SK-N-SH treated with all-trans-retinoic acid at 6 μM for 48 hours (cell line): ENCODE measurements at regions not wholly inside any gene's neighbourhood (a gene's known extent, or its start where the extent isn't known, plus 50 kb on each side); places are given as distances from the start of the nearest gene placed in this dataset.

ENCODE experiments used
- ATAC-seq: fragments of 200-7000 bp; cut with Tn5 transposase; 3 replicates; pipeline ENCODE4 v1.9.1; 2020; ENCODE audit warnings: mild to moderate bottlenecking, moderate library complexity
- ARNTL ChIP-seq: fragments of 450-650 bp; formaldehyde crosslinking; IDR thresholded peaks from 2 replicates; pipeline ENCODE4 v1.5.0; 2020; ENCODE audit warnings: low read depth, mild to moderate bottlenecking, moderate library complexity, borderline replicate concordance
- BACH2 ChIP-seq: fragments of 250-450 bp; sonication (Bioruptor Pico); IDR thresholded peaks from 2 replicates; pipeline ENCODE4 v1.9.0; 2021; ENCODE audit warnings: mild to moderate bottlenecking, borderline replicate concordance
- CSDC2 ChIP-seq: fragments of 250-450 bp; sonication (Bioruptor Pico); IDR thresholded peaks from 2 replicates; pipeline ENCODE4 v1.5.0; 2020; ENCODE audit warnings: mild to moderate bottlenecking, moderate library complexity
- CSRNP3 ChIP-seq: fragments of 250-450 bp; sonication (Bioruptor Pico); IDR thresholded peaks from 2 replicates; pipeline ENCODE4 v1.5.1; 2021; ENCODE audit warnings: mild to moderate bottlenecking, moderate library complexity
- ESRRG ChIP-seq: fragments of 250-450 bp; sonication (Bioruptor Pico); IDR thresholded peaks from 2 replicates; pipeline ENCODE4 v1.6.1; 2021; ENCODE audit warnings: mild to moderate bottlenecking
- GLIS3 ChIP-seq: fragments of 250-450 bp; sonication (Bioruptor Pico); IDR thresholded peaks from 2 replicates; pipeline ENCODE4 v1.5.0; 2020; ENCODE audit warnings: mild to moderate bottlenecking, moderate library complexity
- ISL1 ChIP-seq: fragments of 250-450 bp; sonication (Bioruptor Pico); IDR thresholded peaks from 2 replicates; pipeline ENCODE4 v2.1.2; 2022; ENCODE audit warnings: mild to moderate bottlenecking, moderate library complexity
- OSR1 ChIP-seq: fragments of 250-450 bp; sonication (Bioruptor Pico); IDR thresholded peaks from 2 replicates; pipeline ENCODE4 v1.8.0; 2022; ENCODE audit warnings: moderate library complexity, mild to moderate bottlenecking, inconsistent platforms
- POU6F1 ChIP-seq: fragments of 250-450 bp; sonication (Bioruptor Pico); IDR thresholded peaks from 2 replicates; pipeline ENCODE4 v1.8.0; 2021; ENCODE audit warnings: low read depth, mild to moderate bottlenecking, moderate library complexity, borderline replicate concordance
- PPARA ChIP-seq: fragments of 250-450 bp; sonication (Bioruptor Pico); IDR thresholded peaks from 2 replicates; pipeline ENCODE4 v1.5.0; 2020; ENCODE audit warnings: mild to moderate bottlenecking, borderline replicate concordance
- RARB ChIP-seq: fragments of 250-450 bp; sonication (Bioruptor Pico); IDR thresholded peaks from 2 replicates; pipeline ENCODE4 v1.8.0; 2021; ENCODE audit warnings: mild to moderate bottlenecking, moderate library complexity
- SNAI2 ChIP-seq: fragments of 250-450 bp; sonication (Bioruptor Pico); IDR thresholded peaks from 2 replicates; pipeline ENCODE4 v1.5.0; 2020; ENCODE audit warnings: mild to moderate bottlenecking, moderate library complexity
- TOX ChIP-seq: fragments of 250-450 bp; sonication (Bioruptor Pico); IDR thresholded peaks from 2 replicates; pipeline ENCODE4 v1.8.0; 2021; ENCODE audit warnings: mild to moderate bottlenecking, moderate library complexity, borderline replicate concordance
- ZC3H10 ChIP-seq: fragments of 250-450 bp; sonication (Bioruptor Pico); IDR thresholded peaks from 2 replicates; pipeline ENCODE4 v1.5.1; 2021; ENCODE audit warnings: mild to moderate bottlenecking, moderate library complexity
- ZFP30 ChIP-seq: fragments of 450-650 bp; formaldehyde crosslinking; IDR thresholded peaks from 2 replicates; pipeline ENCODE4 v1.5.0; 2022; ENCODE audit warnings: mild to moderate bottlenecking, moderate library complexity
- ZNF565 ChIP-seq: fragments of 450-650 bp; formaldehyde crosslinking; conservative IDR thresholded peaks from 2 replicates; pipeline ENCODE4 v1.5.0; 2020; ENCODE audit warnings: low read depth, mild to moderate bottlenecking, moderate library complexity
- TF ChIP-seq, protein P1 (sequence below): fragments of 250-450 bp; sonication (Bioruptor Pico); IDR thresholded peaks from 2 replicates; pipeline ENCODE4 v1.8.0; 2020; ENCODE audit warnings: mild to moderate bottlenecking, moderate library complexity, borderline replicate concordance
- TF ChIP-seq, protein P2 (sequence below): fragments of 250-450 bp; sonication (Bioruptor Pico); IDR thresholded peaks from 2 replicates; pipeline ENCODE4 v1.5.1; 2020; ENCODE audit warnings: low read depth, mild to moderate bottlenecking, moderate library complexity

DNA sequence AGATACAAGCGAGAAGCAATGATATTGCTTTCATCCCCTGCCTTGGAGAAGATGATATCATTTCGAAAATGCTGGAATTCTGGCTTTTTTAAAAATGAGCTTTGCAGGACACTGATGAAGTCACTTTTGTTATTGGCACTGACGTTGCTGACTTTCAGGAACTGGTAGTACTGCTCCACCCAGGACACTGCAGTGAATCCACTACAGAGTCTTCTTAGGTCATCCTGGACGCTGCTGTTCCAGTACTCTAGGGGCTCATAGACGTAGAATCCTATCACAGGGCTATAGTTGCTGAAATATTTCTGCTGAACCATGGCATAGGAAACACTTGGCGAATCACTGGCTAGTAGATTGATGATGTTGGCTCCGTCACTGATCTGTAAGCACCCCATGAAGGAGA lies 97.2 kb downstream of the OPN5 start:
- TF ChIP-seq, protein P1, sequence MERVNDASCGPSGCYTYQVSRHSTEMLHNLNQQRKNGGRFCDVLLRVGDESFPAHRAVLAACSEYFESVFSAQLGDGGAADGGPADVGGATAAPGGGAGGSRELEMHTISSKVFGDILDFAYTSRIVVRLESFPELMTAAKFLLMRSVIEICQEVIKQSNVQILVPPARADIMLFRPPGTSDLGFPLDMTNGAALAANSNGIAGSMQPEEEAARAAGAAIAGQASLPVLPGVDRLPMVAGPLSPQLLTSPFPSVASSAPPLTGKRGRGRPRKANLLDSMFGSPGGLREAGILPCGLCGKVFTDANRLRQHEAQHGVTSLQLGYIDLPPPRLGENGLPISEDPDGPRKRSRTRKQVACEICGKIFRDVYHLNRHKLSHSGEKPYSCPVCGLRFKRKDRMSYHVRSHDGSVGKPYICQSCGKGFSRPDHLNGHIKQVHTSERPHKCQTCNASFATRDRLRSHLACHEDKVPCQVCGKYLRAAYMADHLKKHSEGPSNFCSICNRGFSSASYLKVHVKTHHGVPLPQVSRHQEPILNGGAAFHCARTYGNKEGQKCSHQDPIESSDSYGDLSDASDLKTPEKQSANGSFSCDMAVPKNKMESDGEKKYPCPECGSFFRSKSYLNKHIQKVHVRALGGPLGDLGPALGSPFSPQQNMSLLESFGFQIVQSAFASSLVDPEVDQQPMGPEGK (CRISPR knock-in tag), result no peak
- TF ChIP-seq ISL1 (CRISPR knock-in tag) (no peak), TOX (CRISPR knock-in tag) (no peak), CSRNP3 (CRISPR knock-in tag) (no peak), ZFP30 (no peak), POU6F1 (CRISPR knock-in tag) (no peak), RARB (no peak), BACH2 (CRISPR knock-in tag) (no peak), ARNTL (CRISPR knock-in tag) (no peak), ZNF565 (CRISPR knock-in tag) (no peak), GLIS3 (CRISPR knock-in tag) (no peak), ZC3H10 (CRISPR knock-in tag) (no peak), PPARA (CRISPR knock-in tag) (no peak), SNAI2 (CRISPR knock-in tag) (no peak), ESRRG (CRISPR knock-in tag) (no peak), CSDC2 (CRISPR knock-in tag) (no peak), OSR1 (CRISPR knock-in tag) (no peak)
- TF ChIP-seq, protein P2, sequence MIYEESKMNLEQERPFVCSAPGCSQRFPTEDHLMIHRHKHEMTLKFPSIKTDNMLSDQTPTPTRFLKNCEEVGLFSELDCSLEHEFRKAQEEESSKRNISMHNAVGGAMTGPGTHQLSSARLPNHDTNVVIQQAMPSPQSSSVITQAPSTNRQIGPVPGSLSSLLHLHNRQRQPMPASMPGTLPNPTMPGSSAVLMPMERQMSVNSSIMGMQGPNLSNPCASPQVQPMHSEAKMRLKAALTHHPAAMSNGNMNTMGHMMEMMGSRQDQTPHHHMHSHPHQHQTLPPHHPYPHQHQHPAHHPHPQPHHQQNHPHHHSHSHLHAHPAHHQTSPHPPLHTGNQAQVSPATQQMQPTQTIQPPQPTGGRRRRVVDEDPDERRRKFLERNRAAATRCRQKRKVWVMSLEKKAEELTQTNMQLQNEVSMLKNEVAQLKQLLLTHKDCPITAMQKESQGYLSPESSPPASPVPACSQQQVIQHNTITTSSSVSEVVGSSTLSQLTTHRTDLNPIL, result no peak
- no peak for ATAC-seq
